Kidney (tissue), 13 donors: ENCODE measurements at regions not wholly inside any gene's neighbourhood (a gene's known extent, or its start where the extent isn't known, plus 50 kb on each side); places are given as distances from the start of the nearest gene placed in this dataset.

ENCODE experiments used
- DNase-seq, 5 donors: peaks; one replicate each; pipeline ENCODE4 v3.0.0-alpha.2; 2013 to 2020
- FAIRE-seq: peaks from 2 replicates; lab custom pipeline; 2012; peaks lifted over from hg19 to GRCh38; lab: Jason Lieb, UNC
- H3K27ac ChIP-seq, 2 donors: one replicate each; pipeline ENCODE4 v1.7.0; 2013; ENCODE audit warnings: low read depth in 2 of 2, low read length in 2 of 2, inconsistent platforms in 1 of 2
- H3K27me3 ChIP-seq: one replicate; pipeline ENCODE4 v1.7.1; 2013; ENCODE audit warnings: low read length, inconsistent platforms; ENCODE audit not compliant: control insufficient read depth, insufficient read depth
- H3K36me3 ChIP-seq, 3 donors: one replicate each; pipeline versions ENCODE4 v1.7.0 to v1.7.1; 2013; ENCODE audit warnings: low read length in 3 of 3, control low read depth in 1 of 3, inconsistent platforms in 1 of 3; ENCODE audit not compliant: insufficient read depth in 3 of 3, control insufficient read depth in 2 of 3
- H3K4me1 ChIP-seq, 3 donors: one replicate each; pipeline versions ENCODE4 v1.7.0 to v1.7.1; 2013; ENCODE audit warnings: low read length in 3 of 3, inconsistent platforms in 1 of 3, low read depth in 1 of 3; ENCODE audit not compliant: control insufficient read depth in 2 of 3, insufficient read depth in 2 of 3
- H3K4me3 ChIP-seq, 3 donors: one replicate each; pipeline versions ENCODE4 v1.7.0 to v1.8.1; 2013; ENCODE audit warnings: low read length in 3 of 3, control low read depth in 1 of 3, inconsistent platforms in 1 of 3
- H3K9ac ChIP-seq, 3 donors: one replicate each; pipeline versions ENCODE4 v1.7.0 to v1.7.1; 2013; ENCODE audit warnings: low read length in 3 of 3, control low read depth in 1 of 3, inconsistent platforms in 1 of 3
- H3K9me3 ChIP-seq, 3 donors: one replicate each; pipeline versions ENCODE4 v1.7.0 to v1.7.1; 2013; ENCODE audit warnings: low read length in 3 of 3, control low read depth in 1 of 3, inconsistent platforms in 1 of 3; ENCODE audit not compliant: control insufficient read depth in 2 of 3, insufficient read depth in 1 of 3
- CTCF ChIP-seq: IDR thresholded peaks from 3 replicates; pipeline ENCODE4 v1.5.1; 2012; ENCODE audit warnings: mild to moderate bottlenecking, moderate library complexity, borderline replicate concordance; ENCODE audit not compliant: insufficient read depth; ENCODE audit errors: extremely low read depth
- intact Hi-C: fragments of 100-400 bp; cut with DNase I; formaldehyde crosslinking; loops from one replicate; pipeline ENCODE4 v1.11.1; 2022
- donor health status: control.
- donor health status: control.
- donor health status: control.
- donor health status: control.
- donor health status: control.
- donor health status: DM: yes; HTN: yes; CAD: no.
- donor health status: Normal renal cell carcinoma (clear cell type).

DNA sequence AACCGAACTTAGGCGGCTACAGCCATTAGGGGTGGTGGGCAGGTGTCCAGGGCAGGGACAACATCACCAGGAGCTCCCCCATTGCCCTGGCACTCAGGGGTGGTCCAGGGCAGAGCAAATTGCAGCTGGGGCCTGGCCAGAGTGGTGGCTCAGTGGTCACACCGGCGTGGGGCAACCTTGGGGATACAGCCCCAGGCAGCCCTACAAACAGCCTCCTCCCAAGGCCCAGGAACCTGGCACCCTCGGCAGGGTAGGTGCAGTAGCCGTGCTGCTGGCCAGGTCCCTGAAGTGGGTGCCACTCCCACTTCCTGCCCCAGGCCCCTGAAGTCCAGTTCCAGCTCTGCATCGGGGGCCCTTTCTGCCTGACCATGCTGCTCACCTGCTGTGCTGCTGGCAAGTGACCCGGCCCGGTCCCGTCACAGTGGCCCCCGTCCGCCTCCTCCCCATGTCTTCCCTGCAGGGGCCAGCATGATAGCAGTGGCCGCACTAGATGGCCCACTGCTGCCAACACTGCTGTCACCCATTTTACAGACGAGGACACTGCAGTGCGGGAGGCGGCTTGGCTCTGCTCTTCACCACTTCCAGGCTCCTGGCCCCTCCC is 712.8 kb downstream of the MATN1 start:
- Histone ChIP-seq H3K36me3 (no peaks in the 10 kb centered on the region), H3K4me1 (peaks cover 0 to 18% (median 0%) of the 10 kb centered on the region in 3 donors), H3K9me3 (no peaks in the 10 kb centered on the region), H3K4me3 (no peak overlapping the region), H3K9ac (no peak overlapping the region), H3K27me3 (no peaks in the 10 kb centered on the region), H3K27ac (no peak overlapping the region)
- intact Hi-C loops, result no loop called here
- no peak for TF ChIP-seq CTCF
- DNase-seq (no peak), FAIRE-seq (no peak)

- H3K9me3 ChIP-seq, result no peaks in the 10 kb centered on the region
- no peak for DNase-seq
- peaks cover 0 to 18% (median 0%) of the 10 kb centered on the region in 3 donors for H3K4me1 ChIP-seq
- H3K27ac ChIP-seq, result no peak overlapping the region
- FAIRE-seq, result no peak
- no peak overlapping the region for H3K4me3 ChIP-seq
- H3K27me3 ChIP-seq, result no peaks in the 10 kb centered on the region
- no peak for TF ChIP-seq CTCF
- no peak overlapping the region for H3K9ac ChIP-seq
- no peaks in the 10 kb centered on the region for H3K36me3 ChIP-seq
- intact Hi-C loops, result no loop called here
These were observed 713.7 kb downstream of the MATN1 start for GRCh38 chr1:30009720-30010119.

- H3K9ac ChIP-seq, result no peak overlapping the region
- no peak for FAIRE-seq
- intact Hi-C loops, result no loop called here
These were observed 714.3 kb downstream of the MATN1 start for GRCh38 chr1:30008998-30009657.

More at GRCh38 chr1:30008998-30009657, 714.3 kb downstream of the MATN1 start:
- Histone ChIP-seq H3K36me3 (no peaks in the 10 kb centered on the region), H3K4me3 (no peak overlapping the region), H3K27me3 (no peaks in the 10 kb centered on the region), H3K9me3 (no peaks in the 10 kb centered on the region), H3K27ac (no peak overlapping the region), H3K4me1 (peaks cover 0 to 18% (median 0%) of the 10 kb centered on the region in 3 donors)
- DNase-seq, result no peak
- no peak for TF ChIP-seq CTCF
